Right lobe of liver (tissue), 6 donors: ENCODE measurements at regions not wholly inside any gene's neighbourhood (a gene's known extent, or its start where the extent isn't known, plus 50 kb on each side); places are given as distances from the start of the nearest gene placed in this dataset.

Source experiments
- ATAC-seq, 4 donors: fragments of 200-7000 bp; cut with Tn5 transposase; one replicate each; pipeline ENCODE4 v1.9.1; 2020; ENCODE audit warnings: mild to moderate bottlenecking in 4 of 4, moderate library complexity in 4 of 4
- DNase-seq, 3 donors: peaks; one replicate each; pipeline ENCODE4 v3.0.0-alpha.2; 2020
- H3K27ac ChIP-seq, 3 donors: fragments of 200-600 bp; one replicate each; pipeline ENCODE4 v1.8.0; 2022
- H3K27me3 ChIP-seq, 2 donors: fragments of 200-600 bp; one replicate each; pipeline ENCODE4 v1.8.0; 2022
- H3K36me3 ChIP-seq, 4 donors: fragments of 200-600 bp; sonication (generic) in 1 of 4; one replicate each; pipeline versions ENCODE4 v1.5.1 to v1.8.0; 2017 to 2022; ENCODE audit warnings: control low read depth in 1 of 4
- H3K4me1 ChIP-seq, 4 donors: fragments of 200-600 bp; sonication (generic) in 1 of 4; one replicate each; pipeline versions ENCODE4 v1.5.1 to v1.8.0; 2017 to 2022; ENCODE audit warnings: control low read depth in 1 of 4
- H3K4me3 ChIP-seq, 3 donors: fragments of 200-600 bp; one replicate each; pipeline ENCODE4 v1.8.0; 2022
- H3K9me3 ChIP-seq, 4 donors: fragments of 200-600 bp; sonication (generic) in 1 of 4; one replicate each; pipeline versions ENCODE4 v1.5.1 to v1.8.0; 2017 to 2022; ENCODE audit warnings: control low read depth in 1 of 4
- POLR2A ChIP-seq: fragments of 450-650 bp; IDR thresholded peaks from one replicate; pipeline ENCODE4 v1.6.1; 2017; ENCODE audit warnings: antibody characterized with exemption, mild to moderate bottlenecking
- WGBS: methylation state at CpG from one replicate; pipeline ENCODE4 v1.1.6; 2018; ENCODE audit warnings: low coverage, low lambda C conversion rate; ENCODE audit not compliant: insufficient coverage; ENCODE audit errors: missing lambda C conversion rate; 5-methylcytosine and 5-hydroxymethylcytosine counted together
- intact Hi-C, 2 donors: fragments of 100-400 bp; cut with DNase I; formaldehyde crosslinking; loops; one replicate each; pipeline versions ENCODE4 v1.11.2 to v1.14.1; 2022
- TF ChIP-seq, protein P1 (sequence below), 4 donors: fragments of 200-600 bp in 3 of 4; fragments of 450-650 bp in 1 of 4; IDR thresholded peaks; one replicate each; pipeline versions ENCODE4 v1.5.1 to v1.8.0; 2016 to 2022; ENCODE audit warnings: antibody characterized with exemption in 4 of 4, mild to moderate bottlenecking in 2 of 4
- donor health status: DM: no; HTN: yes; CAD: no.
- donor health status: DM: no; HTN: no; CAD: no.
- donor health status: DM: no; HTN: no; CAD: no.
- donor health status: DM: no; HTN: yes; CAD: no.
- donor health status: DM: no; HTN: yes; CAD: no.

DNA sequence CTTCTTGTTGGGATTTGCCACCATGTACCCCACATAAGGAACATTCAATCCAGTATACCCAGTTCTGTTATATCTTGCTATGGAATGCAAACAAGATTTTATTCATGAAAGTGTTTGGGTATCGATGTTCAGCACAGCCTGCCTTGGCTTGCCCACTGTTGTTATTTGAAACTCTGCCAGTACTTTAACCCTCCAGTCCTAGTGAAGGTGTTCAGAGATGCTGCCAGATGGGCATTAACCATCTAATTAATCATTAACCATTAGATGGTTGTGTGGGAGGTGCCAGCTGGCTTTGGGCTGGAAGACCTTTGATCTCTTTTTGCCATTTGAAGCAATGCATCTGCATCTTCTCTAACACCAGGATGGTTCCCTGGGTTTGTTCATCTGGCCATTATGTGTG is 363.0 kb downstream of the SH2D4B start:
- Histone ChIP-seq H3K27me3 (no peaks in the 10 kb centered on the region), H3K9me3 (no peaks in the 10 kb centered on the region), H3K4me1 (peaks cover 0 to 21% (median 0%) of the 10 kb centered on the region in 4 donors), H3K27ac (peak overlapping the region in 1 of 3 donors; percentile 27), H3K36me3 (no peaks in the 10 kb centered on the region), H3K4me3 (no peak overlapping the region)
- no peak for TF ChIP-seq POLR2A
- TF ChIP-seq, protein P1, sequence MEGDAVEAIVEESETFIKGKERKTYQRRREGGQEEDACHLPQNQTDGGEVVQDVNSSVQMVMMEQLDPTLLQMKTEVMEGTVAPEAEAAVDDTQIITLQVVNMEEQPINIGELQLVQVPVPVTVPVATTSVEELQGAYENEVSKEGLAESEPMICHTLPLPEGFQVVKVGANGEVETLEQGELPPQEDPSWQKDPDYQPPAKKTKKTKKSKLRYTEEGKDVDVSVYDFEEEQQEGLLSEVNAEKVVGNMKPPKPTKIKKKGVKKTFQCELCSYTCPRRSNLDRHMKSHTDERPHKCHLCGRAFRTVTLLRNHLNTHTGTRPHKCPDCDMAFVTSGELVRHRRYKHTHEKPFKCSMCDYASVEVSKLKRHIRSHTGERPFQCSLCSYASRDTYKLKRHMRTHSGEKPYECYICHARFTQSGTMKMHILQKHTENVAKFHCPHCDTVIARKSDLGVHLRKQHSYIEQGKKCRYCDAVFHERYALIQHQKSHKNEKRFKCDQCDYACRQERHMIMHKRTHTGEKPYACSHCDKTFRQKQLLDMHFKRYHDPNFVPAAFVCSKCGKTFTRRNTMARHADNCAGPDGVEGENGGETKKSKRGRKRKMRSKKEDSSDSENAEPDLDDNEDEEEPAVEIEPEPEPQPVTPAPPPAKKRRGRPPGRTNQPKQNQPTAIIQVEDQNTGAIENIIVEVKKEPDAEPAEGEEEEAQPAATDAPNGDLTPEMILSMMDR (IDR thresholded peaks at IDR 0.05): no peak
- 25% methylated on average over 1 of the region's 1 CpG for WGBS
- ATAC-seq (peak; percentile 85 to 96 (median 86)), DNase-seq (peak in 2 of 3 donors; percentile 59 to 76)
- intact Hi-C loops: no loop called here

DNA sequence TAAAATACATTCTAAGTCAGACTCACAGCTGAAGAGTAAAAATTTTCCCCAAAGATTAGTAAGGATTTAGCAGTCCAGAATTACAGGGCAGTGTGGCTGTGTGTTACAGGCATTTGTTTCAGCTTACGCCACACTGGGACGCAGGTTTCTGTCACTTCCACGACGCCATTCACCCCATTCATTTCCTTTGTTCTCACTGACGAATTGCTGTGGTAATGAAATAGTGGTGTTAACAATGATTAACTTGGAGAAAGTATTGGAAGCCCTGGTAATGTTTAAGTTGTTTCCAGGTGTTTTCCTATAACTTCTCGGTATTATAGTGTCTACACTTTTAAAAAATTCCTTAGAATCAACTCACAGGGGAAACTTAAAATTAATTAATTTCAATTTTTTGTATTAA is 370.9 kb downstream of the SH2D4B start:
- ATAC-seq: peak in 1 of 4 donors; percentile 36
- DNase-seq: no peak

DNA sequence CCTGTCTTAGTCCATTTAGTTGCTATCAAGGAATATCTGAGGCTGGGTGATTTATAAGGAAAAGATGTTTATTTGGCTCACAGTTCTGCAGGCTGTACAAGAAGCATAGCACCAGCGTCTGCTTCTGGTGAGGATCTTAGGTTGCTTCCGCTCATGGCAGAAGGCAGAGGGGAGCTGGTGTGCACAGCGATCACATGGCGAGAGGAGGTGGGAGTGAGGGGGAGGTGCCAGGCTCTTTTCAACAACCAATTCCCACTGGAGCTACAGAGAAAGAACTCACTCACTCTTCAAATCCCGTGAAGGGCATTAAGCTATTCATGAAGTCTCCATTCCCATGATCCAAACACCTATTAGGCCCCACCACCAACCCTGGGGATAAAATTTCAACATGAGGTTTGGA is 371.6 kb downstream of the SH2D4B start:
- Histone ChIP-seq H3K36me3 (no peaks in the 10 kb centered on the region), H3K27me3 (no peaks in the 10 kb centered on the region), H3K9me3 (no peaks in the 10 kb centered on the region), H3K4me1 (no peaks in the 10 kb centered on the region), H3K27ac (no peak overlapping the region), H3K4me3 (no peak overlapping the region)
- no peak for TF ChIP-seq POLR2A
- TF ChIP-seq, protein P1 (IDR thresholded peaks at IDR 0.05): no peak
- intact Hi-C loops: no loop called here
- ATAC-seq: no peak
- WGBS: 70% methylated on average over 4 of the region's 5 CpGs
- DNase-seq: no peak

More for the DNA sequence above, 370.9 kb downstream of the SH2D4B start:
- no peaks in the 10 kb centered on the region for H3K9me3 ChIP-seq
- H3K36me3 ChIP-seq: no peaks in the 10 kb centered on the region
- 49% methylated on average over 6 of the region's 6 CpGs for WGBS
- H3K27me3 ChIP-seq: no peaks in the 10 kb centered on the region
- intact Hi-C loops: no loop called here
- no peaks in the 10 kb centered on the region for H3K4me1 ChIP-seq
- no peak overlapping the region for H3K4me3 ChIP-seq
- no peak overlapping the region for H3K27ac ChIP-seq
- TF ChIP-seq POLR2A: no peak
- TF ChIP-seq, protein P1 (IDR thresholded peaks at IDR 0.05): no peak

DNA sequence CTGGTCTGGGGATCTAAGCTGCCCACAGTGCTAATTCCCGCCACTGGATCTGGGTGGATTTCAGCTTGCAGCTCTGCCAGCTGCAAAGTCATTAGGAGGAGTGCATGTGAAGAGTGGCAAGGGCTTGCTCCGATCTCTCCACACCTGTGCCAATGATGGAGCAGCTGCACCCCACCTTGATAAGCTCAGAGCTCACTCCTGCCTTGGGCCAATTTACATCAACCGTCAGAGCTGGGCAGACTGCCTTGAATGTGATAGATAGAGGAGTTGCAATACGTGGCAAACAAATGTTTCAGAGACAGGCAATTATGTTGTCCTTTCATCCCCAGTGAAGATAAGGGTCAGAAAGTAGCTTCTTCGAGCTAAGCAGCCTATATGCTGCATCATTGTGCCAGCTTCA is 379.9 kb downstream of the SH2D4B start:
- Histone ChIP-seq H3K36me3 (no peaks in the 10 kb centered on the region), H3K27me3 (no peaks in the 10 kb centered on the region), H3K9me3 (no peaks in the 10 kb centered on the region), H3K4me1 (no peaks in the 10 kb centered on the region), H3K27ac (no peak overlapping the region), H3K4me3 (no peak overlapping the region)
- DNase-seq (no peak), ATAC-seq (no peak)
- intact Hi-C loops: no loop called here
- 42% methylated on average over 3 of the region's 5 CpGs for WGBS
- TF ChIP-seq, protein P1 (IDR thresholded peaks at IDR 0.05): no peak
- no peak for TF ChIP-seq POLR2A

DNA sequence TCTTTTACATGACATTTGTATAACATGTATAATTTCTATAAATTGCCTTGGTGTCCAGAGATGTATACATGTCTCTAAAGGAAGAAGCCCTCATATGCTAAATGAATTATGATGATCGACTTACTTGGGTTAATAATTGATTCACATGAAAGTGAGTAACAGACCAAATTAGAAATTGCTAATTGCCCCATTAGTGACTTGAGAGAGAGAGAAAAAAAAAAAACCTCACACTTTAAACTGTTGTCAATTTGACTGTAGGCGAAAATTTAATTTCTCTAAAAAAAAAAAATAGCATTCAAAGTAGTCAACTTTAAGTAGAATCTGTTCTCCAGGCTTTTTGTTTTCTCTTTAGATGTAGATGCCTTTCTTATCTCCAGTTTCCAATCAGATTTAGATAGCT is 383.3 kb downstream of the SH2D4B start:
- ATAC-seq (no peak), DNase-seq (no peak)
- TF ChIP-seq, protein P1 (IDR thresholded peaks at IDR 0.05): no peak
- TF ChIP-seq POLR2A: no peak
- Histone ChIP-seq H3K27ac (no peak overlapping the region), H3K4me1 (no peaks in the 10 kb centered on the region), H3K27me3 (no peaks in the 10 kb centered on the region), H3K9me3 (no peaks in the 10 kb centered on the region), H3K36me3 (no peaks in the 10 kb centered on the region), H3K4me3 (no peak overlapping the region)
- WGBS: 63% methylated on average over 2 of the region's 2 CpGs
- intact Hi-C loops: loop anchor here in 1 of 2 donors (10.0 kb wide), 1 partner anchor 226 kb away; no protein-coding TSS in a partner anchor
